Neuronal stem cell (in vitro differentiated cells): ENCODE measurements at regions not wholly inside any gene's neighbourhood (a gene's known extent, or its start where the extent isn't known, plus 50 kb on each side); places are given as distances from the start of the nearest gene placed in this dataset.

ENCODE experiments used
- DNase-seq: peaks from one replicate; pipeline ENCODE4 v3.0.0-alpha.2; 2013; ENCODE audit warnings: low spot score
- H2AFZ ChIP-seq: one replicate; pipeline ENCODE4 v1.6.1; 2013; ENCODE audit warnings: mild to moderate bottlenecking, low read length, inconsistent platforms
- H2AK5ac ChIP-seq: 2 replicates; pipeline ENCODE4 v1.6.1; 2013; ENCODE audit warnings: low read depth, mild to moderate bottlenecking, inconsistent platforms, low read length, moderate library complexity, mixed read lengths
- H2BK120ac ChIP-seq: 2 replicates; pipeline ENCODE4 v1.6.1; 2013; ENCODE audit warnings: low read depth, mild to moderate bottlenecking, inconsistent platforms, low read length, moderate library complexity, mixed read lengths
- H2BK12ac ChIP-seq: one replicate; pipeline ENCODE4 v1.6.1; 2013; ENCODE audit warnings: low read length, inconsistent platforms
- H2BK15ac ChIP-seq: 2 replicates; pipeline ENCODE4 v1.6.1; 2013; ENCODE audit warnings: mild to moderate bottlenecking, low read length, inconsistent platforms, mixed read lengths
- H2BK5ac ChIP-seq: one replicate; pipeline ENCODE4 v1.6.1; 2013; ENCODE audit warnings: inconsistent platforms, mild to moderate bottlenecking, low read length, moderate library complexity
- H3K14ac ChIP-seq: one replicate; pipeline ENCODE4 v1.6.1; 2013; ENCODE audit warnings: low read length, inconsistent platforms
- H3K18ac ChIP-seq: 2 replicates; pipeline ENCODE4 v1.6.1; 2013; ENCODE audit warnings: low read length, inconsistent platforms
- H3K23ac ChIP-seq: 2 replicates; pipeline ENCODE4 v1.6.1; 2013; ENCODE audit warnings: low read depth, mild to moderate bottlenecking, mixed read lengths, low read length, inconsistent platforms; ENCODE audit not compliant: poor library complexity
- H3K27ac ChIP-seq: replicated peaks from 3 replicates; pipeline ENCODE4 v1.5.1; 2013; ENCODE audit warnings: low read length, inconsistent platforms
- H3K27me3 ChIP-seq, 3 experiments: 2 replicates each; pipeline ENCODE4 v1.6.1; 2013; ENCODE audit warnings: low read length in 3 of 3, mild to moderate bottlenecking in 2 of 3, inconsistent platforms in 1 of 3, low read depth in 1 of 3, mixed read lengths in 1 of 3, moderate library complexity in 1 of 3; ENCODE audit not compliant: control insufficient read depth in 3 of 3, insufficient read depth in 3 of 3
- H3K36me3 ChIP-seq, 2 donors: replicated peaks in 1 of 2; 2 replicates each; pipeline ENCODE4 v1.6.1; 2013; ENCODE audit warnings: low read length in 2 of 2; ENCODE audit not compliant: control insufficient read depth in 2 of 2, insufficient read depth in 2 of 2
- H3K4ac ChIP-seq: 2 replicates; pipeline ENCODE4 v1.6.1; 2013; ENCODE audit warnings: inconsistent platforms, mild to moderate bottlenecking, low read length, moderate library complexity
- H3K4me1 ChIP-seq, 2 donors: 1 replicate in 1 of 2; 2 replicates in 1 of 2; pipeline ENCODE4 v1.6.1; 2013; ENCODE audit warnings: low read length in 2 of 2, low read depth in 1 of 2; ENCODE audit not compliant: control insufficient read depth in 2 of 2, insufficient read depth in 1 of 2
- H3K4me2 ChIP-seq: one replicate; pipeline ENCODE4 v1.6.1; 2013; ENCODE audit warnings: mild to moderate bottlenecking, low read length, inconsistent platforms; ENCODE audit not compliant: insufficient read depth, poor library complexity, severe bottlenecking
- H3K4me3 ChIP-seq, 2 donors: 2 replicates each; pipeline ENCODE4 v1.5.1; 2013; ENCODE audit warnings: low read length in 2 of 2, mild to moderate bottlenecking in 2 of 2, inconsistent platforms in 1 of 2, moderate library complexity in 1 of 2
- H3K79me1 ChIP-seq: one replicate; pipeline ENCODE4 v1.6.1; 2013; ENCODE audit warnings: low read depth, mild to moderate bottlenecking, inconsistent platforms, low read length, moderate library complexity
- H3K9ac ChIP-seq: one replicate; pipeline ENCODE4 v1.6.1; 2013; ENCODE audit warnings: mild to moderate bottlenecking, low read depth, low read length, inconsistent platforms; ENCODE audit not compliant: poor library complexity
- H3K9me3 ChIP-seq, 2 donors: replicated peaks in 1 of 2; 2 replicates each; pipeline versions ENCODE3 to v1.6.1; 2013; ENCODE audit warnings: low read length in 2 of 2, mild to moderate bottlenecking in 2 of 2, inconsistent platforms in 1 of 2, low read depth in 1 of 2, mixed read lengths in 1 of 2, moderate library complexity in 1 of 2; ENCODE audit not compliant: control insufficient read depth in 2 of 2, insufficient read depth in 1 of 2
- H4K8ac ChIP-seq: one replicate; pipeline ENCODE4 v1.6.1; 2013; ENCODE audit warnings: low read depth, mild to moderate bottlenecking, inconsistent platforms, low read length, moderate library complexity
- H4K91ac ChIP-seq: one replicate; pipeline ENCODE4 v1.6.1; 2013; ENCODE audit warnings: low read length, low read depth, mild to moderate bottlenecking, inconsistent platforms; ENCODE audit not compliant: poor library complexity
- WGBS, 2 donors: extraction: QIAGEN DNeasy Blood & Tissue Kit; methylation state at CpG; one replicate each; pipeline ENCODE4 v1.1.7; 2013; ENCODE audit warnings: missing lambda C conversion rate in 2 of 2, mixed read lengths in 1 of 2; ENCODE audit not compliant: insufficient read length in 2 of 2, insufficient replicate concordance in 1 of 2; ENCODE audit errors: extremely low coverage in 2 of 2; 5-methylcytosine and 5-hydroxymethylcytosine counted together

DNA sequence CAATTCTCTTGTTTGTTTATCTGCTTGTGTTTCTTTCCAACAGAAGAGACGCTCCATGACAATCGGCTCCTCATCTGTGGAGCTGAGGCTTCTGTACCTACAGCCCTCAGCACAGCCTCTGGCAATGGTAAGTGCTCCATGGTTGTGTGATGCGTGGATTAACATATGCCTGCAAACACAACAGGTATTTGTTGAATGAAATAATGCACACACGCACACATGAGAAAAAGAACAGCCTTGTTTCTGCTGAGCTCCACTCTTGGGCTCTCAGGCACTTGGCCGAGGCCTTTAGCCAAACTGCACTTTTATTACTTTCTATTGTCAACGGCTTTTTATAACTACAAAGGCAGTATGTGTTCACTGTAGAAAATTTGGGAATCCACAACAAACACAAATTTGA is 120.4 kb upstream of the TMCC3 start:
- Histone ChIP-seq H3K4ac (no peak overlapping the region), H3K4me2 (no peak overlapping the region), H2BK12ac (no peak overlapping the region), H3K36me3 (no peaks in the 10 kb centered on the region), H3K79me1 (no peaks in the 10 kb centered on the region), H3K9ac (no peak overlapping the region), H4K8ac (no peak overlapping the region), H2BK5ac (no peak overlapping the region), H3K27ac (no peak overlapping the region), H3K14ac (no peak overlapping the region), H3K18ac (no peak overlapping the region), H3K9me3 (no peaks in the 10 kb centered on the region), H3K4me1 (peaks cover 2 to 3% of the 10 kb centered on the region in 2 donors), H4K91ac (no peak overlapping the region), H2AFZ (no peak overlapping the region), H3K23ac (no peak overlapping the region), H2AK5ac (no peak overlapping the region), H2BK120ac (no peak overlapping the region), H3K4me3 (no peak overlapping the region), H3K27me3 (peaks cover 0 to 4% (median 0%) of the 10 kb centered on the region in 3 experiments), H2BK15ac (no peak overlapping the region)
- WGBS, 2 donors: no CpG with 5 or more reads among the region's 6 CpGs
- no peak for DNase-seq

DNA sequence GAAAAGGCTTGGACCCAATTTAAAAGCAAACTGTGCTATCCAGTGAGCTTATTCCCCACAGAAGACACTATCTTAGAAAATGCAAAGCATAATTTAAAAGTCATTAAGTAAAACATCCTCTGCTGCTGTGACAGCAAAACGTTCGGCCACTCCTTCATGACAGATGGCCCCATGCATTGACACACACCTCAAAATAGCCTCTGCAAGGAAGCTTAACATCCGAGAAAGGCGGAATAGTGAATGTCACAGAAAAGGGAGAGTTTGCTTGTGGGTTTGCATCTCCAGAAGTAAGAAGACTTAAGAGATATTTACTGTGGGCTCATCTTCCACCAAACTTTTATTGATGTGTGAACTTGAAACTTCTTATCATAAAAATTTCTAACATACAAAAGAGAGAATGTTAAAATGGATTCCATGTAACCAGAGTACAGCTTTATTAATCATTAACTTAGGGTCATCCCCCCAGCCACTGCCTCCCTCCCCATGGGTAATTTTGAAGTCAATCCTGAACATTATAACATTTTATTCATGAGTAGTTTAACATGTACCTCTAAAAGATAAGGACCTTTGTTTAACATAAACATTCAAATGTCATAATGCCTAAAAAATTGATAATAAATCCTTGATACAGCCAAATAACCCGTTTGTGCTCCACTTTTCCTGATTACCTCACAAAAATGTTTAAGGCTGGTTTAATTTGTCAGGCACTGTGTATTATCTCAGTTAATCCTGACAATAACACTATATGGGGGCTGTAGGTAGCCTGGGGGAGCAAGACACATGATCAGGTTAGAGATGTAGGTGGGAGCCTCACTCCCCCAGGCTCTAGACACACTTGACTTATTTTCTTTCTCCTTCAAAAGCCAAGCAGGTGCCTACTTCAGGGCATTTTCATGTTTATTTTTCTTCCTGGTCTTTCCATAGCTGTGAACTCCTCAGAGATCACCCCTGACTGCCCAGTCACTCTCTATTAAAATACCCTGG is 119.7 kb upstream of the TMCC3 start:
- Histone ChIP-seq H4K8ac (no peak overlapping the region), H3K23ac (no peak overlapping the region), H2BK15ac (no peak overlapping the region), H3K9ac (no peak overlapping the region), H3K4me3 (no peak overlapping the region), H3K27me3 (no peaks in the 10 kb centered on the region), H2BK12ac (no peak overlapping the region), H3K79me1 (no peaks in the 10 kb centered on the region), H2BK120ac (no peak overlapping the region), H3K4me2 (no peak overlapping the region), H3K27ac (no peak overlapping the region), H3K36me3 (no peaks in the 10 kb centered on the region), H3K4ac (no peak overlapping the region), H2BK5ac (no peak overlapping the region), H2AK5ac (no peak overlapping the region), H3K4me1 (peaks cover 2 to 3% of the 10 kb centered on the region in 2 donors), H3K14ac (no peak overlapping the region), H4K91ac (no peak overlapping the region), H3K18ac (no peak overlapping the region), H3K9me3 (no peaks in the 10 kb centered on the region), H2AFZ (no peak overlapping the region)
- no peak for DNase-seq
- no CpG with 5 or more reads among the region's 5 CpGs for WGBS, 2 donors

DNA sequence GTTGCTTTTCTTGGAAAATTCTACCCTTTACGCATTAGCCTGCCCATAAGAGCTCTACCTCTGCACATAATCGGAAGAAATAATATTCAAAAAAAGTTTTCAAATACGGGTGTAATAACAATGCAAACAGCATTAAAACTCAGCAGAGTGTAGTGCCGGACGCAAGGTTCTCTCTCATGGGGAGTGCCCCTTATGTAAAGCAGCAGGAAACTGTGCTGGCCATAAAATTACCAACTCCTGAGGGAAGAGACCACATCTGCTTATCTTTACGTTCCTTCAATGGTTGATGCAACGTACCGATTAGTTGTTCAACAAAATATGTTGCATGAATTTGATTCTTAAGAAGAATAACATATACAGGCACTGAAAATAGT is 118.7 kb upstream of the TMCC3 start:
- no peak overlapping the region for H3K4me2 ChIP-seq
- H2BK120ac ChIP-seq: no peak overlapping the region
- peaks cover 2 to 3% of the 10 kb centered on the region in 2 donors for H3K4me1 ChIP-seq
- H3K79me1 ChIP-seq: no peaks in the 10 kb centered on the region
- H4K91ac ChIP-seq: no peak overlapping the region
- H3K36me3 ChIP-seq: no peaks in the 10 kb centered on the region
- no peak overlapping the region for H3K18ac ChIP-seq
- no peak overlapping the region for H3K9ac ChIP-seq
- no peak overlapping the region for H2BK12ac ChIP-seq
- no peak overlapping the region for H4K8ac ChIP-seq
- H3K23ac ChIP-seq: no peak overlapping the region
- H2AFZ ChIP-seq: no peak overlapping the region
- no peak overlapping the region for H2BK5ac ChIP-seq
- no peak overlapping the region for H2BK15ac ChIP-seq
- WGBS, 2 donors: no CpG with 5 or more reads among the region's 8 CpGs
- DNase-seq: no peak
- H3K4ac ChIP-seq: no peak overlapping the region
- H2AK5ac ChIP-seq: no peak overlapping the region
- H3K27ac ChIP-seq: no peak overlapping the region
- no peaks in the 10 kb centered on the region for H3K27me3 ChIP-seq
- no peak overlapping the region for H3K14ac ChIP-seq
- no peak overlapping the region for H3K4me3 ChIP-seq
- H3K9me3 ChIP-seq: no peaks in the 10 kb centered on the region

DNA sequence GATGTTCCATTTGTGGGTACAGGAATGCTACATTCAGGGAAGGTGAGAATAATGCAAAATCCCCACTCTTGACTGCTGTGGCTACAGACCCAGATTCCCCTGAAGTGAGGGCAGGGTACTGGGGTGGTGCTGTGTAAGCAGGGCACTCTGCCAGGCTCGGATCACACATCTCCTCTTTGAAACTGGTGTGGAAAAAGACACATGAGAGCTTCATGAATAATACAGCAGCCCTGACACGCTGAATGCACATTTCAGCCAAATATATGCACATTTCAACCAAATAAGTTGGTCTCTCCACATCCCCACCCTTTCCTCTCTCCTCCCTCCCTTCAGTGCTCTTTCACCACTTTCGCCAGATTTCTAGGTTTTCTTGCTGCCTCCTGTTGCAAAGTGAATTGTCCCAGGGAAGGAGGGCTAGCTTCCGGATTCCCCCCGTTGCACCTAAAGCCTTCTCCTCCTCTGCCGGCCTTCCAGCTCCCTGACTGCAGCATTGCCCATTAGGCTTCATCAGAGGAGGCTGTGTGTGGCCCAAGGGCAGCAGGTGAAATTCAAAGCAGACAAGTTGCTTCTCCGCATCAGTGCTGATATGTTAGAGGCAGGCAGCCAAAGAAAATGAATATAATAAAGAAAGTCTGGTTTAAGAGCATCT is 118.2 kb upstream of the TMCC3 start:
- no peak overlapping the region for H4K91ac ChIP-seq
- H3K79me1 ChIP-seq: no peaks in the 10 kb centered on the region
- no peak overlapping the region for H2BK12ac ChIP-seq
- peaks cover 2 to 3% of the 10 kb centered on the region in 2 donors for H3K4me1 ChIP-seq
- no peaks in the 10 kb centered on the region for H3K27me3 ChIP-seq
- DNase-seq: no peak
- no peak overlapping the region for H3K23ac ChIP-seq
- no peaks in the 10 kb centered on the region for H3K9me3 ChIP-seq
- no peak overlapping the region for H2BK15ac ChIP-seq
- no peak overlapping the region for H3K27ac ChIP-seq
- no peak overlapping the region for H2BK120ac ChIP-seq
- H4K8ac ChIP-seq: no peak overlapping the region
- no CpG with 5 or more reads among the region's 7 CpGs for WGBS, 2 donors
- H3K4me3 ChIP-seq: no peak overlapping the region
- no peak overlapping the region for H2BK5ac ChIP-seq
- no peak overlapping the region for H2AFZ ChIP-seq
- H3K14ac ChIP-seq: no peak overlapping the region
- no peak overlapping the region for H3K18ac ChIP-seq
- H2AK5ac ChIP-seq: no peak overlapping the region
- H3K4ac ChIP-seq: no peak overlapping the region
- H3K36me3 ChIP-seq: no peaks in the 10 kb centered on the region
- H3K9ac ChIP-seq: no peak overlapping the region
- no peak overlapping the region for H3K4me2 ChIP-seq
